ENCODE measurements at regions not wholly inside any gene's neighbourhood (a gene's known extent, or its start where the extent isn't known, plus 50 kb on each side); places are given as distances from the start of the nearest gene placed in this dataset.

GRCh38 chr6:4004249-4004648, 74.7 kb downstream of the FAM217A start:
- H3K4me3 ChIP-seq (ENCODE audit: low read length): no peak overlapping the region
- no peak for TF ChIP-seq CTCF (conservative IDR thresholded peaks at IDR 0.05; ENCODE audit: low read depth, low read length)
- no peak for DNase-seq (ENCODE audit: low read depth)

GRCh38 chr6:4008324-4009047, 70.5 kb downstream of the FAM217A start:
- H3K4me3 ChIP-seq (ENCODE audit: low read length): no peak overlapping the region
- peak; percentile 64 for TF ChIP-seq CTCF (conservative IDR thresholded peaks at IDR 0.05; ENCODE audit: low read depth, low read length)
- peak; percentile 58 for DNase-seq (ENCODE audit: low read depth)

GRCh38 chr6:4009486-4009885, 69.5 kb downstream of the FAM217A start:
- no peak overlapping the region for H3K4me3 ChIP-seq (ENCODE audit: low read length)
- DNase-seq (ENCODE audit: low read depth): no peak
- TF ChIP-seq CTCF (conservative IDR thresholded peaks at IDR 0.05; ENCODE audit: low read depth, low read length): no peak

GRCh38 chr6:4010048-4010447, 68.9 kb downstream of the FAM217A start:
- no peak overlapping the region for H3K4me3 ChIP-seq (ENCODE audit: low read length)
- DNase-seq (ENCODE audit: low read depth): no peak
- TF ChIP-seq CTCF (conservative IDR thresholded peaks at IDR 0.05; ENCODE audit: low read depth, low read length): no peak

GRCh38 chr6:4010689-4011090, 68.2 kb downstream of the FAM217A start:
- H3K4me3 ChIP-seq (ENCODE audit: low read length): no peak overlapping the region

GRCh38 chr6:4012826-4013225, 66.1 kb downstream of the FAM217A start:
- no peak for TF ChIP-seq CTCF (conservative IDR thresholded peaks at IDR 0.05; ENCODE audit: low read depth, low read length)
- no peak for DNase-seq (ENCODE audit: low read depth)
- H3K4me3 ChIP-seq (ENCODE audit: low read length): no peak overlapping the region

More at GRCh38 chr6:4010689-4011090, 68.2 kb downstream of the FAM217A start:
- no peak for TF ChIP-seq CTCF (conservative IDR thresholded peaks at IDR 0.05; ENCODE audit: low read depth, low read length)
- DNase-seq (ENCODE audit: low read depth): no peak

GRCh38 chr6:4017058-4017739, 61.7 kb downstream of the FAM217A start:
- TF ChIP-seq CTCF (conservative IDR thresholded peaks at IDR 0.05; ENCODE audit: low read depth, low read length): no peak
- peak overlapping the region; percentile 77 for H3K4me3 ChIP-seq (ENCODE audit: low read length)
- DNase-seq (ENCODE audit: low read depth): no peak

Measured in retinal pigment epithelial cell (primary cell).